GM23338 (cell line): ENCODE measurements at regions not wholly inside any gene's neighbourhood (a gene's known extent, or its start where the extent isn't known, plus 50 kb on each side); places are given as distances from the start of the nearest gene placed in this dataset.
A peak's percentile ranks its signal among the peaks of the same experiment; 100 is the strongest.

ENCODE experiments used
- ATAC-seq: fragments of 200-7000 bp; cut with Tn5 transposase; 3 replicates; pipeline ENCODE4 v1.9.1; 2020
- DNase-seq: peaks from one replicate; pipeline ENCODE4 v3.0.0-alpha.2; 2015; ENCODE audit warnings: low spot score
- H2AFZ ChIP-seq: fragments of 200-600 bp; sonication (generic); 2 replicates; pipeline ENCODE4 v1.8.0; 2016; ENCODE audit warnings: antibody characterized with exemption, mild to moderate bottlenecking, moderate library complexity
- H3F3A ChIP-seq: fragments of 200-600 bp; sonication (generic); replicated peaks from 2 replicates; pipeline ENCODE4 v1.8.0; 2017; ENCODE audit warnings: antibody characterized with exemption, mixed run types, low read depth
- H3K27ac ChIP-seq: fragments of 200-600 bp; sonication (generic); 2 replicates; pipeline ENCODE4 v1.6.1; 2016; ENCODE audit warnings: low read depth
- H3K27me3 ChIP-seq: fragments of 200-600 bp; sonication (generic); 2 replicates; pipeline ENCODE4 v1.8.0; 2016; ENCODE audit warnings: mild to moderate bottlenecking, mixed run types, moderate library complexity; ENCODE audit not compliant: insufficient read depth
- H3K36me3 ChIP-seq: fragments of 200-600 bp; sonication (generic); 2 replicates; pipeline ENCODE4 v1.8.0; 2016; ENCODE audit warnings: mild to moderate bottlenecking; ENCODE audit not compliant: insufficient read depth
- H3K4me1 ChIP-seq: fragments of 200-600 bp; sonication (generic); 2 replicates; pipeline ENCODE4 v1.8.0; 2016; ENCODE audit warnings: mild to moderate bottlenecking, moderate library complexity; ENCODE audit not compliant: insufficient read depth
- H3K4me2 ChIP-seq: fragments of 200-600 bp; sonication (generic); 2 replicates; pipeline ENCODE4 v1.7.1; 2017; ENCODE audit warnings: mixed run types
- H3K4me3 ChIP-seq: fragments of 200-600 bp; sonication (generic); 2 replicates; pipeline ENCODE4 v1.6.1; 2016; ENCODE audit warnings: mixed run types
- H3K79me2 ChIP-seq: fragments of 200-600 bp; sonication (generic); replicated peaks from 2 replicates; pipeline ENCODE4 v1.8.0; 2017; ENCODE audit warnings: mild to moderate bottlenecking; ENCODE audit not compliant: insufficient read depth
- H3K9me2 ChIP-seq: fragments of 200-600 bp; sonication (generic); 2 replicates; pipeline ENCODE4 v1.8.0; 2017; ENCODE audit not compliant: insufficient read depth
- H4K20me1 ChIP-seq: fragments of 200-600 bp; sonication (generic); replicated peaks from 2 replicates; pipeline ENCODE4 v1.8.0; 2017; ENCODE audit warnings: mild to moderate bottlenecking; ENCODE audit not compliant: insufficient read depth
- H3K27ac Mint-ChIP-seq: 2 replicates; pipeline ENCODE4 v1.8.0; 2020; ENCODE audit warnings: inconsistent platforms, mild to moderate bottlenecking, moderate library complexity, mixed read lengths
- H3K27me3 Mint-ChIP-seq: 3 replicates; pipeline ENCODE4 v1.8.0; 2022; ENCODE audit warnings: low read depth, mild to moderate bottlenecking, moderate library complexity, mixed read lengths, inconsistent platforms; ENCODE audit not compliant: insufficient read depth, poor library complexity
- H3K36me3 Mint-ChIP-seq: 3 replicates; pipeline ENCODE4 v1.8.0; 2021; ENCODE audit warnings: low read depth, mild to moderate bottlenecking, inconsistent platforms, moderate library complexity, mixed read lengths
- H3K4me1 Mint-ChIP-seq: 3 replicates; pipeline ENCODE4 v1.8.0; 2020; ENCODE audit warnings: mild to moderate bottlenecking, inconsistent platforms, mixed read lengths
- H3K4me3 Mint-ChIP-seq: 3 replicates; pipeline ENCODE4 v1.8.0; 2021; ENCODE audit warnings: moderate library complexity, mild to moderate bottlenecking, inconsistent platforms, mixed read lengths
- H3K9me3 Mint-ChIP-seq: 3 replicates; pipeline ENCODE4 v1.8.0; 2020; ENCODE audit warnings: moderate library complexity, mild to moderate bottlenecking, inconsistent platforms, mixed read lengths
- CREB1 ChIP-seq: fragments of 250-450 bp; sonication (Bioruptor Pico); IDR thresholded peaks from 2 replicates; pipeline ENCODE4 v1.5.0; 2020; ENCODE audit warnings: low read depth, mild to moderate bottlenecking, moderate library complexity
- CTCF ChIP-seq, 2 experiments: fragments of 200-600 bp in 1 of 2; sonication (generic) in 1 of 2; conservative IDR thresholded peaks; 2 replicates each; pipeline versions ENCODE4 v1.5.1 to v1.6.1; 2016 to 2017; ENCODE audit warnings: antibody characterized with exemption in 2 of 2, low read depth in 2 of 2, mild to moderate bottlenecking in 2 of 2, moderate library complexity in 1 of 2
- ETS1 ChIP-seq: IDR thresholded peaks from 2 replicates; pipeline ENCODE4 v1.6.1; 2016; ENCODE audit warnings: antibody characterized with exemption
- EZH2 ChIP-seq: fragments of 200-600 bp; sonication (generic); IDR thresholded peaks from one replicate; pipeline ENCODE4 v1.8.0; 2017; ENCODE audit warnings: antibody characterized with exemption, mild to moderate bottlenecking, low read depth; ENCODE audit not compliant: unreplicated experiment
- EZH2phosphoT487 ChIP-seq: fragments of 200-600 bp; sonication (generic); IDR thresholded peaks from one replicate; pipeline ENCODE4 v1.8.1; 2018; ENCODE audit warnings: antibody characterized with exemption; ENCODE audit not compliant: unreplicated experiment
- JUNB ChIP-seq: IDR thresholded peaks from one replicate; pipeline ENCODE4 v1.6.1; 2016; ENCODE audit warnings: antibody characterized with exemption; ENCODE audit not compliant: unreplicated experiment
- NANOG ChIP-seq: IDR thresholded peaks from 2 replicates; pipeline ENCODE4 v1.6.1; 2016; ENCODE audit warnings: antibody characterized with exemption, borderline replicate concordance
- POLR2AphosphoS5 ChIP-seq: IDR thresholded peaks from 2 replicates; pipeline ENCODE4 v1.6.1; 2016; ENCODE audit warnings: antibody characterized with exemption, low read depth
- REST ChIP-seq: IDR thresholded peaks from one replicate; pipeline ENCODE4 v1.6.1; 2018; ENCODE audit warnings: antibody characterized with exemption; ENCODE audit not compliant: unreplicated experiment
- STAT1 ChIP-seq: IDR thresholded peaks from one replicate; pipeline ENCODE4 v1.6.1; 2016; ENCODE audit warnings: antibody characterized with exemption; ENCODE audit not compliant: unreplicated experiment
- ZNF114 ChIP-seq: fragments of 250-450 bp; sonication (Bioruptor Pico); IDR thresholded peaks from 2 replicates; pipeline ENCODE4 v1.5.0; 2020; ENCODE audit warnings: mild to moderate bottlenecking, moderate library complexity
- ZNF331 ChIP-seq: fragments of 250-450 bp; sonication (Bioruptor Pico); IDR thresholded peaks from 2 replicates; pipeline ENCODE4 v1.5.0; 2020; ENCODE audit warnings: low read depth, mild to moderate bottlenecking, moderate library complexity
- ZNF462 ChIP-seq: fragments of 250-450 bp; sonication (Bioruptor Pico); IDR thresholded peaks from 2 replicates; pipeline ENCODE4 v1.5.0; 2020; ENCODE audit warnings: mild to moderate bottlenecking, moderate library complexity

- no peak for ATAC-seq
- H3K36me3 ChIP-seq = no peaks in the 10 kb centered on the region
- peak overlapping the region; percentile 3; the same call in 1 of the 2 replicates for H2AFZ ChIP-seq
- TF ChIP-seq EZH2 (no peak), ZNF331 (CRISPR knock-in tag) (no peak), POLR2AphosphoS5 (no peak), ZNF114 (CRISPR knock-in tag) (no peak), ETS1 (no peak), CTCF (conservative IDR thresholded peaks at IDR 0.05; ENCODE audit: low read depth in 2 of 2) (no peak), NANOG (no peak), REST (no peak), EZH2phosphoT487 (no peak), ZNF462 (CRISPR knock-in tag) (no peak), STAT1 (no peak), CREB1 (CRISPR knock-in tag) (no peak), JUNB (no peak)
- peaks cover 24% of the 10 kb centered on the region for H3K4me1 Mint-ChIP-seq
- H4K20me1 ChIP-seq = no peaks in the 10 kb centered on the region
- H3K27ac Mint-ChIP-seq = no peak overlapping the region
- H3K9me2 ChIP-seq = no peaks in the 10 kb centered on the region
- DNase-seq = no peak
- H3K9me3 Mint-ChIP-seq = peaks cover 32% of the 10 kb centered on the region
- no peak overlapping the region for H3K4me3 Mint-ChIP-seq
- H3K27ac ChIP-seq = no peak overlapping the region
- no peaks in the 10 kb centered on the region for H3F3A ChIP-seq
- no peaks in the 10 kb centered on the region for H3K27me3 ChIP-seq
- peaks cover 2% of the 10 kb centered on the region for H3K27me3 Mint-ChIP-seq
- peaks cover 20% of the 10 kb centered on the region; the same call in 2 of the 3 replicates for H3K36me3 Mint-ChIP-seq
- H3K4me1 ChIP-seq = no peaks in the 10 kb centered on the region
- no peak overlapping the region for H3K4me2 ChIP-seq
- H3K79me2 ChIP-seq = no peaks in the 10 kb centered on the region
- no peak overlapping the region for H3K4me3 ChIP-seq
Measured at GRCh38 chr20:5451643-5452210, 135.0 kb upstream of the PROKR2 start.
